ENCODE measurements at regions not wholly inside any gene's neighbourhood (a gene's known extent, or its start where the extent isn't known, plus 50 kb on each side); places are given as distances from the start of the nearest gene placed in this dataset.

GRCh38 chr15:97013491-97013890, 683.0 kb downstream of the NR2F2 start:
- TF ChIP-seq POLR2AphosphoS5 (IDR thresholded peaks at IDR 0.05) (no peak), EP300 (IDR thresholded peaks at IDR 0.05) (no peak)
